GM19455 (cell line): ENCODE measurements at regions not wholly inside any gene's neighbourhood (a gene's known extent, or its start where the extent isn't known, plus 50 kb on each side); places are given as distances from the start of the nearest gene placed in this dataset.
"Not testable (repeated sequence)": the region's sequence is repeated elsewhere in the genome, so short reads cannot be mapped to it uniquely, and the experiment has no call there.

Source experiments
- ATAC-seq: cut with Tn5 transposase; IDR thresholded peaks from one replicate; pipeline ENCODE4 v1.9.1; 2021; ENCODE audit not compliant: unreplicated experiment

GRCh38 chr4:170464614-170465197 lies 374.9 kb upstream of the AADAT start:
- no peak for ATAC-seq

- no peak for ATAC-seq
Measured at GRCh38 chr4:170446782-170447181, 357.0 kb upstream of the AADAT start.

DNA sequence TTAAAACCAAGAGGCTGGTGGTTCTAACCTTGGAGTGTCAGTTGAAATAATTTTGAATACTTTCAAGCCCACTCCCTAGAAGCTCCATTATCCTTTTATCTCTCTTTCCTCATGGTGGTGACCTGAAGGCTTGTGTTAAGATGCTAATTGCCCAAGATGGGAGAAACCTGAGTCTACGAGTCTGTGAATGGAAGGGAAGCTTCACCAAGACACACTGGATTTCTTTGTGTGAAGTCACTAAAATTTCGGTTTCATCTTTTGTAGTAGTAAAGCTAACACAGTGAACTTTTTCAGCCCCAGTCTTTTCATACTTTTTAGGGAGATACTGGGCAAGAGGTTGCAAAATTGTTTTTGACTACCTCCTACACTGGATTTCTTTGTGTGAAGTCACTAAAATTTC lies 351.4 kb upstream of the AADAT start:
- not testable (repeated sequence) for ATAC-seq

DNA sequence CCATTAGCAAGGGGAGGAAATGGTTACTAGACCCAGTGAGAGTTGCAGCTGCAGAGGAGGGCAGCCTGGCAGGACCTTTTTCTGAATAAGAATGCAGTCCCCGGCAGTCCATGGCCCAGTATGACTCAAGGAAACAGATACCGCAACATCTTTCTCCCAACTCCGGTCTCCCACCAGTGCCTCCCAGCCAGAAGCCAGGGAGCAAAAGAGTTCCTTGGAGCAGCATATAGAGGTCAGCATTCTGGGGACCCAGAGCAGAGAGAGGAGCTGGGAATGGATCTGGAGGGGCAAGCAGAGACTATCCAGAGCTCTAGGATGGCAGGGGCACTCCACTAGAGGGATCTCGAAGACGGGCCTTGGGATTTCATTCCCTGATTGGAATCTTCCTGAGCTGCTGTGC lies 339.2 kb upstream of the AADAT start:
- no peak for ATAC-seq

DNA sequence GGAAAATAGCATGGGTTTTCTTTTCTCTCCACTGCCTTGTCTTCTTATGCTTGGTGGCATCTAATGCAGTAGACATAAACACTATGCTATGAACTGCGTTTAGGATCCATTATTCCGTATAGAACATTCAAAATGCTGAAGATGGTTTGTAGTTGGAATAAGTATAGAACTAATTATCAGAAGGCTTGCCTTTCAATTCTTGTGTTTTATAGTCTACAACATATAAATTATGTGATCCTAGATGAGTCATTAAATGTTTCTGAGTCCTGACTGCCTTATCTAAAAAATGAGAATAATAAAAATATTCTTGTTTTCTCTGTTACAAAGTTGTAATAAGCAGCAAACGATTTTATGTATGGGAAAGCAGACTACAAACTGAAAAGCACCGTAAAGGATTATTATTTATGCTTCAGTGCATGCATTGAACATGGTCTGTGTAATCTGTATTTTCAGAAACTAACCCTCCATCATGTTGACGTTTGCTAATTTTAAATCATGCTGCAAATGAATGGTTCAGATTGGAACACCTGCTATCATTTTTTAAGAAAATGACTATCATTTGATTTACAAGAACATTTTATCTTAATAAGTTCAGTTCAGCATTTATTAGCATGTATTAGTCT lies 335.9 kb upstream of the AADAT start:
- ATAC-seq: no peak

DNA sequence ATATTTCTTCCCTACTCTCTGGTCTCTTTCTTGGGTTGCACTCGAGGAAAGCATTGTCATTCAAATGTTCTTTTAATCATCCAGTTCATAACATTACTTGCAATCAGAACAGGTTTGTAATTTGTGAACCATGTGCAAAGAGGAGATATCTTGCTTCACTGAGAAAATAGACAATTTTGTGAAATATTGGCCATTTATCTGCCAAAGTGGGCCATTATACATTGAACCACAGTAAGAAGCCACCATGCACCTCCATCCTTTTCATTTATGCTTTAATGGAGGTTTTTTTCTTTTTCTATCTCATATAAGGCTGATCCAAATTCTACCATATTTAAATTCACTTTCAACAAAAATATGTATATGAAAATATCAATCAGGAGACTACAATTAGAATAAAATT lies 335.3 kb upstream of the AADAT start:
- ATAC-seq: no peak

- ATAC-seq: no peak
Measured at GRCh38 chr4:170423137-170423536, 333.4 kb upstream of the AADAT start.

GRCh38 chr4:170420255-170420693 lies 330.5 kb upstream of the AADAT start:
- peak; percentile 85 for ATAC-seq

DNA sequence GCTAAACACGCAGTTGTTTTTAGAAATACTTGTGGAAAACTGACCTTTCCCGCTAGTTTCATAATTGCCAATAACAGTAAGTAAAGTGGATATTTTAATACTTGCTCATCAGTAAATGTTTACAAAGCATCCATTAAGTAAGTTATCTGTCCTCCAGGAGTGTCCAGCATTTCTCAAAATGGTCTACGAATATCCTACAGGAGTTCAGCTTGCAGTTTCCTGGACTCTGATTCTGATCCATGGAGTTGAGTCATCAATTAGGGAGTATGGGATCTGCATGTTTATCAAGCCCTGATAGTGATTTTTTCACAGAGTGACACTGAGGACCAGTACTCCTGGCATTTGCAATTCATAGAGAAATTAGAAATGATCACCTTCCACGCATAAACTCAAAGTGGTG lies 325.2 kb upstream of the AADAT start:
- no peak for ATAC-seq

GRCh38 chr4:170414360-170414759 lies 324.6 kb upstream of the AADAT start:
- ATAC-seq: no peak

GRCh38 chr4:170413951-170414350 lies 324.2 kb upstream of the AADAT start:
- ATAC-seq: no peak

DNA sequence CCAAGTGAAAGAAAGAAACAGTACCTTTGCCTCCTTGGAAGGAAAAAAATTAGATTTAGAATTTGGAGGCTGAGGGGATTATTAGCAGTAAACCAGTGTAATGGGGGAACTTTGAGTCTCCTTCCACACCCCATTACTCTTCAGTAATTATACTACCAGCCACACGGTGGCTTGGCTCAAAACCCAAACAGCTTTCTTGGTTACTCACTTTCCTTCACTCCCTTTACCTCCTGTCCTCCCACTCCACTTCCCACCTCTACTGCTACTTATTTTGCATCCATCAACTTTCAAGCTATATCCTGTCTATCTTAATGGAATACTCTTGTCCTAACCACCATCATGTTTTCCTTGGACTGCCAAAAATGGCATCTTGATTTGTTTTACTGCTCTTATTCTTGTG lies 310.6 kb upstream of the AADAT start:
- no peak for ATAC-seq

DNA sequence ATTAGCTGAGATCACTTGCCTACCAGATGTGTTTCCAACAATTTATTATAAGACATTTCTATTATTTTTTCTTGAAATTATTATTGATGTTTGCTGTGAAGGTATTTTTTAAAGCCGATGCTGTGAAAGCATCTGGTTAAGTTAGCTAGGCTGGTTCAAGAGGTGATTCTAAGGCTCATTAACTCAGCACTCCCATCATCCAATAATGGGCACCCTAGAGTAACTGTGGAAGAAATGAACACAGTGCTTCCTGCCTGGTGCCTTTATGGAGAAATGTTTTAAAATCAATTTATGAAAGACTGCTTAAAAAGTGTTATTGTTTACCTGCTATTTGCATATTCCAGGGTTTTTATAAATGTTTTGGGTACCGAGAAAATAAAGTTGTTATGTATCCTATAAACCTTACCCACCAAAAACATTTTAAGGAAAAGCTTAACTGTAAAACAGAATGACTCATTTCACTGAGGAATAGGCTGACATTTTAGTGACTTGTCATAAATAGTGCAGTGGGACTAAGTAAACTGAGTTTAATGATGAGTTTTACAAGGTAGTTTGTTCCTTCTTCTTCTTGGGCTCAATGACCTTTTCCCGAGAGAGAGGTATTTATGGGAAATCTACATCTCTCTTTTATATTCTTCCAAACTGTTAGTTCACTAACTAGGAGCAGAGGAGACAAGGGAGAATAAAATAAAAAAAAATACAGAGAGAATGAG lies 310.0 kb upstream of the AADAT start:
- ATAC-seq: no peak

GRCh38 chr4:170398218-170398617 lies 308.5 kb upstream of the AADAT start:
- ATAC-seq: no peak

DNA sequence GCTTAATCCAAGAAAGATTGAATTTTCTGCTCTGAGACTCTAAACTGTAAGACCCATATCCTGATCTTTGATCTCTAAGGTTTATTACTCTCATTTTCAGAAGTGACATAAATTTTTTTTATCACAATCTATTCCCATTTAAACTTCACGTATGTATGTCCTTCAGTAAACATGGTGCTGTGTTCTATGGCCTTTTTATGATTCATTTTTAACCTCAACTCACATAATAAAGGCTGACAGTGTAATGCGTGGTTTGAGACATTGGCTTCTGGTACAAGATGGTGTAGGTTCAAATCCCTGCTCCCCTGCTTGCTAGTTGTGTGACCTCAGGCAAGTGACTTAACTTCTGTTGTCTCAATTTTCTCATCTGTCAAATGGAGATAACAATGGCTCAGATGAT lies 306.0 kb upstream of the AADAT start:
- ATAC-seq: no peak

GRCh38 chr4:170391066-170391740 lies 301.4 kb upstream of the AADAT start:
- no peak for ATAC-seq

- no peak for ATAC-seq
Measured at GRCh38 chr4:170389411-170389810, 299.7 kb upstream of the AADAT start.

GRCh38 chr4:170388255-170388654 lies 298.5 kb upstream of the AADAT start:
- no peak for ATAC-seq

DNA sequence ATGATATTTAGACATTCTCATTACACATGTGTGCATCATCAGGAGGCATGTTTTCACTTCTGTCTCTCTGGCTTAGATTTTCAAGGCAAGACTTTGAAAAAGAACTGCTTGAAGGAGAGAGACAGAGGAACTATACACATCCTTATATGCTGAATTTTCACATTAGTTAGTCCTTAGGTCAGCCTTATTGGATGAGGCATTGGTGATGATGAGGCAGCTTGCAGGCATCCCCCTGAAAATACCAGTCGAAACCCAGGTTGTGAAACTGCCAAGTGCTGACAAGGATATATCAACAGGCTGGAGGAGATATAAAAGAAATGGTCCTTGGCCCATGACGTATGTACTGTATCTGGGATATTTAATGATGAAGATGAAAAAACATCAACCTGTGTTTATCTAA lies 297.2 kb upstream of the AADAT start:
- no peak for ATAC-seq

GRCh38 chr4:170386511-170386910 lies 296.8 kb upstream of the AADAT start:
- no peak for ATAC-seq

GRCh38 chr4:170374770-170375169 lies 285.0 kb upstream of the AADAT start:
- ATAC-seq: peak; percentile 99

GRCh38 chr4:170348945-170349344 lies 259.2 kb upstream of the AADAT start:
- ATAC-seq: no peak
